Tibial nerve (tissue), 4 donors: ENCODE measurements at regions not wholly inside any gene's neighbourhood (a gene's known extent, or its start where the extent isn't known, plus 50 kb on each side); places are given as distances from the start of the nearest gene placed in this dataset.

Experiments
- CTCF ChIP-seq, 5 experiments: fragments of 200-600 bp in 3 of 5; fragments of 450-650 bp in 2 of 5; sonication (generic) in 3 of 5; IDR thresholded peaks; one replicate each; pipeline ENCODE4 v1.5.1; 2016 to 2019; ENCODE audit warnings: antibody characterized with exemption in 5 of 5, mild to moderate bottlenecking in 3 of 5, moderate library complexity in 2 of 5
- EP300 ChIP-seq, 2 donors: sonication (generic); formaldehyde crosslinking; IDR thresholded peaks; one replicate each; pipeline ENCODE4 v1.6.1; 2017; ENCODE audit warnings: antibody characterized with exemption in 2 of 2, mild to moderate bottlenecking in 1 of 2
- POLR2A ChIP-seq, 2 donors: fragments of 450-650 bp; IDR thresholded peaks; one replicate each; pipeline ENCODE4 v1.6.1; 2017; ENCODE audit warnings: antibody characterized with exemption in 2 of 2, mild to moderate bottlenecking in 2 of 2, moderate library complexity in 2 of 2

- TF ChIP-seq POLR2A (IDR thresholded peaks at IDR 0.05) (no peak), CTCF (IDR thresholded peaks at IDR 0.05) (no peak), EP300 (IDR thresholded peaks at IDR 0.05) (no peak)
These were observed 310.4 kb downstream of the FOXO1 start for GRCh38 chr13:40356011-40356410.
